LNCAP (cell line): ENCODE measurements at regions not wholly inside any gene's neighbourhood (a gene's known extent, or its start where the extent isn't known, plus 50 kb on each side); places are given as distances from the start of the nearest gene placed in this dataset.

Experiments used
- TF ChIP-seq, protein P1 (sequence below): fragments of 450-650 bp; IDR thresholded peaks from 2 replicates; pipeline ENCODE4 v1.5.1; 2017; ENCODE audit warnings: mild to moderate bottlenecking

DNA sequence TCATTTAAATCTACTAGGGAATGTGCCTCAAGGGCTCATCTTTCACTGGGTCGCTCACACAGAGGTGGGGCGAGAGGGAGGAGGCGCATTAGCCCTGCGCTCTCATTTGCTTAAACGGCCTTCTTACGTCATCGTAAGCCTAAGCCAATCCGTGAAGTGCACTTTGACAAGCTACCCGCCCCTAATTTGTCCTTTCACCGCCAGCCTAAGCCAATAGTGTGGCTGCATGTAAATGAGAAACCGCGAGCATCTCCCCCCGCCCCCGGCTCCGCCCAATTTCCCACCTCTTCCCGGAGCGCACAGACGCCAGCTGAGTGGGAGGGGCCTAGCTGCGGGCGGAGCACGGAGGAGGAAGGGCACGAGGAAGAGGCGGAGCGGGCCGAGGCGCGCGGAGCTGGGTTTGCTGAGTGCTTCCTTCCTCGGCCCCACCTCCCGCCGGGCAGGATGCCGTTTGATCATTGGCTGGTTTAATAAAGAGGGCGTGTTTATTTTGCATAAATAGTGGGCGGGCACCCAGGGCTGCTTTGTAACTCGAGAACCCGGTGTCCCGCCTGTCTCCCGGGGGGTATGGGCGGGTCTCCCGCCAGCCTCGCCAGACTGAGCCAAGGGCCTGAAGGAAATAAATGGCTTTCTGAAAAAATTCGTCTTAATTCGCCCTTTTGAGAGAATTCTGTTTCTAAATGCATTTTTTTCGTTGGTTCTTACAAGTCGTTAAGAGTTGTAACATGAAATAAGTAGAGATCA is 289.6 kb upstream of the NFE2L3 start:
- TF ChIP-seq, protein P1, sequence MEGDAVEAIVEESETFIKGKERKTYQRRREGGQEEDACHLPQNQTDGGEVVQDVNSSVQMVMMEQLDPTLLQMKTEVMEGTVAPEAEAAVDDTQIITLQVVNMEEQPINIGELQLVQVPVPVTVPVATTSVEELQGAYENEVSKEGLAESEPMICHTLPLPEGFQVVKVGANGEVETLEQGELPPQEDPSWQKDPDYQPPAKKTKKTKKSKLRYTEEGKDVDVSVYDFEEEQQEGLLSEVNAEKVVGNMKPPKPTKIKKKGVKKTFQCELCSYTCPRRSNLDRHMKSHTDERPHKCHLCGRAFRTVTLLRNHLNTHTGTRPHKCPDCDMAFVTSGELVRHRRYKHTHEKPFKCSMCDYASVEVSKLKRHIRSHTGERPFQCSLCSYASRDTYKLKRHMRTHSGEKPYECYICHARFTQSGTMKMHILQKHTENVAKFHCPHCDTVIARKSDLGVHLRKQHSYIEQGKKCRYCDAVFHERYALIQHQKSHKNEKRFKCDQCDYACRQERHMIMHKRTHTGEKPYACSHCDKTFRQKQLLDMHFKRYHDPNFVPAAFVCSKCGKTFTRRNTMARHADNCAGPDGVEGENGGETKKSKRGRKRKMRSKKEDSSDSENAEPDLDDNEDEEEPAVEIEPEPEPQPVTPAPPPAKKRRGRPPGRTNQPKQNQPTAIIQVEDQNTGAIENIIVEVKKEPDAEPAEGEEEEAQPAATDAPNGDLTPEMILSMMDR: no peak

DNA sequence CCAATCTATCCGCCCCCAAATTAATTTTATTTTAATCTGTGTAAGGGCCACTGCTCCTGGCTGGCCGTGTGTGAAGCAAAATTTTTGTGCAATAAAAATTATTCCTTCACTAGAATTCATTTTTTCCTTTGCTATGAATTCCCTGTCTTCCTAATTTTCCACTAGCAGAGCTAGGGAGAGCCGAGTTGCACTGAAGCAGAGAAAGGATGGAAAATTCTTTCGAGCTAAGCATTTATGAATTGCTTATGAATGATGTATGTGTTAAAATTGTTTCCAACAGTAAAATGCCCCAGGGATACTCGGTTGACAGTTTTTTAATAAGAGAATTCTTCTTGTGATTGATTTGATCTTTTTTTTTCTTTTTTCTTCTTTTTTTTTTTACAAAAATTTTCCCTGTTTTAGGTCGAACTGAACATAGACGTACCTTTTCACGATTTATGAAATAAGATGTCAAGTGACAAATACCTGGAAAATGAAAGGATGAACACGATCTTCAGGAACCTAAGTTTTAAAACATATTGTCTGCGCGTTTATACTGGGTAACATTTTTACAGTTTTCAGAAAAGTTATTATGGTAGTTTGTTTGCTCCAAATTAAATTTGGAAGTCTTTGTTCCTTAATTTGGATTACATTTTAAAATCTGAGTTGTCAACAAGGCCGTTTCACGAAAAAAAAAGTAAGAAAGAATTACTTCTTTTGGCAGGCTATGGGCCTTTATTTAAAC is 288.8 kb upstream of the NFE2L3 start:
- TF ChIP-seq, protein P1: no peak

DNA sequence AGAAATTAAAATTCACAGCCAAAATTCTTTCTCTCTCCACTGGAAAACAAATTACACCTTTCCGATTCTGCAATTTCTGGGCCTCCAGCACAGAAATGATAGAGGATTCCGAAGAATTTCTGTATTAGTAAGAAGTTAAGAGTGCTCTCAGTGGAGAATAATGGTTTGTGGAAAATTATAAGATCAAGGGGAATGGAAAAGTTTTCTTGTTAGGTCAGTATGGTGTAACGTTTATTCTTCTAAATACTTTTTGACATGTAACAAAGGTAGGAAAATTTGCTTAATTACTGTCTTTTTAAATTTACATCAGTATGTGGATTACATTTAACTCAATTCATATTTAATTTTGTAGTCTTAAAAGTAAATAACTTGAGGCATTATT is 288.3 kb upstream of the NFE2L3 start:
- TF ChIP-seq, protein P1: no peak

DNA sequence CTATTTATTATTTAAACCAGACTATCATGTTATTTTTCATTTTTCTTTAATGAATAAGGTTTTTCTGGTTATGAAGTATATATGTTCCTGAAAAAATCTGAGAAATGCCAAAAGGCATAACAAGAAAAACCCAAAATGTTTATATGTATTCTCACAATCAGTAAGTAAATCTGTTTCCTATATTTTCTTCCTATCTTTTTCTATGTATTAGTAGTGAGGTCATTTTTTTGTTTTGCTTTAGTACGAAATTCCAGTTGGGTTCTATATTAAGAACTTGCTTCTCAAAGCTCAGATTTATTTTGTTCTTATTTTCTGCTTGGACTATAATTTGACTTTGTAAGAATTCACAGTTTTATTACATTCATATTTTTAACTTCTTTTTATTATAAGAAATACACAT is 287.5 kb upstream of the NFE2L3 start:
- TF ChIP-seq, protein P1: no peak

DNA sequence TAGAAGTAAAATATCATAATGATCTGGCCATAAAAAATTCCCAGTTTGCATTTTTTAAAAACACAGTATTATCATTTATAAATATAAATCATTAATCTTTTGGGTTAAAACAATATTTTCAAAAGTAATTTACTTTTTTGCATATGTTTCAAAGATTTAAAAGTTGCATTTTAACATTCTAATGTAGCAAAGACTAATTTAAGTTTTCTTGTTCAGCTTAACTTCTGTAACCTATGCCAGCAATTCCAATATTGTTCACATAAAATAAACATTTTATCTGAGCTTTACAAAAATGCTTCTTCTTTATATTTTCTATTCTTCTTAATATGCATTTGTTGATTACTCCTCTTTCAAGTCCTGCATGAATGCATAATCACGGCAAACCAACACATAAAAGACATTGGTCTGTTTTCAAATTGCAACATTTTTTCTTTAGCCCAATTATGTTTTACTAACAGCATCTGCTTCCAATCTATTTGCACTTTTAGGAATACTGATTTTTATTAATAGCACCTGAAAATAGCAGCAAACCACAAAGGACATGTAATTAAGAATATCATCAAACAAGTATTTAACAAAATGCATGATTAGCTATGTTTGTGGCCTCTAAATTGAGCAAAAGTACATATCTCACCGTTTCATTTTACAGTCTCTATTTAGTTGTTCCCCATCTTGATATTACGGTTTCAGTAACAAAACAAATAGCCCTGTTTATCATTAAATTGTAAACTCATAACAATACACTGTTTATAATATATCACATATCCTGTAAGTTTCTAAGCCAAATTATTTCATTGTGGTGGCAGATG is 286.9 kb upstream of the NFE2L3 start:
- TF ChIP-seq, protein P1: no peak

DNA sequence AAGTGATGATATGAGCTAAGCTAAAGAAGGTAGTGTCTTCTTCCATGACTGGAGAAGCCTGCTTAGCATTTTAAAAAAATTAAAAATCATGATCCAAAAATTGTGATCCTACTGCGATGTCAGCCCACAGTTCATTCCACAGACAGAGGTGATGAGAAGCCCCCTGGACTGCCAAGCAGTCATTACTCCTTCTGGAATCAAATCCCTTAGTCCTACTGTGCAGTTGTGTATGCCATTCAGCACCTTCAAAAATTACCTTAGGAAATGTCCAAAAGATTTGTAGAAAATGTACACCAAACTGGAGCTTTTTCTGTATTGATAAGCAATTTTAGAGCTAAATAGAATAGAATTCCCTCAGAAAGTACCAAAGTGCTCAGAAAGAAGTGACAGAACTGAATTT is 283.5 kb upstream of the NFE2L3 start:
- TF ChIP-seq, protein P1: no peak

DNA sequence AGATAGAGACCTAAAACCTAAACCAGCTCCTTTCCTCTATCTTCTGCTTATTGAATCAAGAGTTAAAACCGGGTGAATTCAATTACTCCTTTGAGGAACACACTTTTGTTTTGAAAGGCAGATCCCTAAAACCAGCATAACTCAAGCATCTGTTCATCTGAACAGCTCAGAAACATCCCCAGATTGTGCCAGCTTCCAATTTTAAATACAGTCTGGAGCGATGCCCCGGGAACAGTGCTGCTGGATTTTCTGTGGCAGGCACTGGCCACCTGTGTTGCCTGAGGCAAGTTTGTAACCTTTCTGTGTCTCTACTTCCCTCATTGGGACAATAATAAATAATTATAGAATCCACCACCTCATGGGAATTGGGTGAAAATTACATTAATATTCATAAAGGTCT is 281.4 kb upstream of the NFE2L3 start:
- TF ChIP-seq, protein P1: no peak
